ENCODE measurements at regions not wholly inside any gene's neighbourhood (a gene's known extent, or its start where the extent isn't known, plus 50 kb on each side); places are given as distances from the start of the nearest gene placed in this dataset.

GRCh38 chr14:43795600-43796228, 711.4 kb downstream of the FSCB start:
- TF ChIP-seq CTCF (IDR thresholded peaks at IDR 0.05) = peak; percentile 74
- DNase-seq (ENCODE audit: low spot score) = no peak
- Mint-ChIP-seq H3K27me3 (ENCODE audit: low read depth) (peaks cover under 1% of the 10 kb centered on the region), H3K36me3 (ENCODE audit: low read depth) (no peaks in the 10 kb centered on the region), H3K9me3 (ENCODE audit: low read depth) (no peaks in the 10 kb centered on the region), H3K4me1 (ENCODE audit: low read depth) (peaks cover 4% of the 10 kb centered on the region), H3K4me3 (ENCODE audit: unreplicated experiment) (no peak overlapping the region), H3K27ac (ENCODE audit: unreplicated experiment) (no peak overlapping the region)

- H3K9me3 Mint-ChIP-seq (ENCODE audit: low read depth) = no peaks in the 10 kb centered on the region
- no peak for DNase-seq (ENCODE audit: low spot score)
- H3K27ac Mint-ChIP-seq (ENCODE audit: unreplicated experiment) = no peak overlapping the region
- no peak overlapping the region for H3K4me3 Mint-ChIP-seq (ENCODE audit: unreplicated experiment)
- TF ChIP-seq CTCF (IDR thresholded peaks at IDR 0.05) = no peak
- H3K4me1 Mint-ChIP-seq (ENCODE audit: low read depth) = peaks cover 4% of the 10 kb centered on the region
- no peaks in the 10 kb centered on the region for H3K36me3 Mint-ChIP-seq (ENCODE audit: low read depth)
- no peaks in the 10 kb centered on the region for H3K27me3 Mint-ChIP-seq (ENCODE audit: low read depth)
Measured at GRCh38 chr14:43793579-43793978, 713.5 kb downstream of the FSCB start.

GRCh38 chr14:43792980-43793379, 714.1 kb downstream of the FSCB start:
- Mint-ChIP-seq H3K27me3 (ENCODE audit: low read depth) (no peaks in the 10 kb centered on the region), H3K27ac (ENCODE audit: unreplicated experiment) (no peak overlapping the region), H3K36me3 (ENCODE audit: low read depth) (no peaks in the 10 kb centered on the region), H3K4me1 (ENCODE audit: low read depth) (peaks cover 4% of the 10 kb centered on the region), H3K4me3 (ENCODE audit: unreplicated experiment) (no peak overlapping the region), H3K9me3 (ENCODE audit: low read depth) (no peaks in the 10 kb centered on the region)
- no peak for TF ChIP-seq CTCF (IDR thresholded peaks at IDR 0.05)
- DNase-seq (ENCODE audit: low spot score) = no peak

- Mint-ChIP-seq H3K36me3 (ENCODE audit: low read depth) (no peaks in the 10 kb centered on the region), H3K9me3 (ENCODE audit: low read depth) (no peaks in the 10 kb centered on the region), H3K27me3 (ENCODE audit: low read depth) (peaks cover 2% of the 10 kb centered on the region), H3K4me3 (ENCODE audit: unreplicated experiment) (no peak overlapping the region), H3K4me1 (ENCODE audit: low read depth) (peaks cover 4% of the 10 kb centered on the region), H3K27ac (ENCODE audit: unreplicated experiment) (no peak overlapping the region)
- no peak for DNase-seq (ENCODE audit: low spot score)
- no peak for TF ChIP-seq CTCF (IDR thresholded peaks at IDR 0.05)
Measured at GRCh38 chr14:43790681-43791080, 716.4 kb downstream of the FSCB start.

- TF ChIP-seq CTCF (IDR thresholded peaks at IDR 0.05) = no peak
- H3K4me3 Mint-ChIP-seq (ENCODE audit: unreplicated experiment) = no peak overlapping the region
Measured at GRCh38 chr14:43789458-43789857, 717.6 kb downstream of the FSCB start.

More at GRCh38 chr14:43789458-43789857, 717.6 kb downstream of the FSCB start:
- no peaks in the 10 kb centered on the region for H3K36me3 Mint-ChIP-seq (ENCODE audit: low read depth)
- peaks cover 4% of the 10 kb centered on the region for H3K4me1 Mint-ChIP-seq (ENCODE audit: low read depth)
- H3K27me3 Mint-ChIP-seq (ENCODE audit: low read depth) = peaks cover 2% of the 10 kb centered on the region
- no peak overlapping the region for H3K27ac Mint-ChIP-seq (ENCODE audit: unreplicated experiment)
- DNase-seq (ENCODE audit: low spot score) = no peak
- no peaks in the 10 kb centered on the region for H3K9me3 Mint-ChIP-seq (ENCODE audit: low read depth)

Data from chondrocyte (in vitro differentiated cells).